GM19467 (cell line): ENCODE measurements at regions not wholly inside any gene's neighbourhood (a gene's known extent, or its start where the extent isn't known, plus 50 kb on each side); places are given as distances from the start of the nearest gene placed in this dataset.

Experiments
- ATAC-seq: cut with Tn5 transposase; IDR thresholded peaks from one replicate; pipeline ENCODE4 v1.9.1; 2021; ENCODE audit warnings: mild to moderate bottlenecking, moderate library complexity; ENCODE audit not compliant: unreplicated experiment

GRCh38 chr5:38101897-38102296 lies 156.5 kb upstream of the EGFLAM start:
- ATAC-seq = no peak

GRCh38 chr5:38099205-38100168 lies 158.9 kb upstream of the EGFLAM start:
- no peak for ATAC-seq

GRCh38 chr5:38094889-38095288 lies 163.5 kb upstream of the EGFLAM start:
- ATAC-seq = no peak

- no peak for ATAC-seq
These were observed 164.5 kb upstream of the EGFLAM start for GRCh38 chr5:38093855-38094254.

- ATAC-seq = no peak
These were observed 171.6 kb upstream of the EGFLAM start for GRCh38 chr5:38086777-38087176.

- ATAC-seq = no peak
These were observed 178.5 kb upstream of the EGFLAM start for GRCh38 chr5:38079620-38080402.

- ATAC-seq = no peak
These were observed 180.2 kb upstream of the EGFLAM start for GRCh38 chr5:38078161-38078560.

GRCh38 chr5:38077652-38078051 lies 180.7 kb upstream of the EGFLAM start:
- no peak for ATAC-seq

GRCh38 chr5:38071831-38072694 lies 186.3 kb upstream of the EGFLAM start:
- ATAC-seq = no peak

- ATAC-seq = no peak
These were observed 187.9 kb upstream of the EGFLAM start for GRCh38 chr5:38070304-38070950.

- no peak for ATAC-seq
These were observed 189.0 kb upstream of the EGFLAM start for GRCh38 chr5:38069360-38069759.

GRCh38 chr5:38060354-38060753 lies 198.0 kb upstream of the EGFLAM start:
- ATAC-seq = no peak

GRCh38 chr5:38059876-38060275 lies 198.5 kb upstream of the EGFLAM start:
- ATAC-seq = no peak

GRCh38 chr5:38051711-38052511 lies 206.4 kb upstream of the EGFLAM start:
- no peak for ATAC-seq

- ATAC-seq = no peak
These were observed 208.6 kb upstream of the GDNF start for GRCh38 chr5:38048400-38048799.

- no peak for ATAC-seq
These were observed 206.3 kb upstream of the GDNF start for GRCh38 chr5:38046103-38046502.

- no peak for ATAC-seq
These were observed 205.6 kb upstream of the GDNF start for GRCh38 chr5:38045446-38045845.

GRCh38 chr5:38039826-38040225 lies 200.0 kb upstream of the GDNF start:
- no peak for ATAC-seq

- ATAC-seq = no peak
These were observed 199.2 kb upstream of the GDNF start for GRCh38 chr5:38039091-38039490.

- no peak for ATAC-seq
These were observed 196.9 kb upstream of the GDNF start for GRCh38 chr5:38036765-38037164.
